Astrocyte (in vitro differentiated cells and primary cell): ENCODE measurements at regions not wholly inside any gene's neighbourhood (a gene's known extent, or its start where the extent isn't known, plus 50 kb on each side); places are given as distances from the start of the nearest gene placed in this dataset.

Experiments used
- DNase-seq: peaks from one replicate; pipeline ENCODE4 v3.0.0-alpha.2; 2010; ENCODE audit warnings: low read depth
- FAIRE-seq: peaks from 2 replicates; lab custom pipeline; 2011; peaks lifted over from hg19 to GRCh38; lab: Jason Lieb, UNC
- H2AFZ ChIP-seq: 2 replicates; pipeline ENCODE4 v1.6.0; 2012; ENCODE audit warnings: low read depth, low read length, inconsistent platforms
- H3K27ac ChIP-seq: 2 replicates; pipeline ENCODE4 v1.5.1; 2011; ENCODE audit warnings: low read depth, low read length, inconsistent platforms
- H3K27me3 ChIP-seq: 2 replicates; pipeline ENCODE4 v1.6.0; 2011; ENCODE audit warnings: low read length, inconsistent platforms; ENCODE audit not compliant: insufficient read depth
- H3K36me3 ChIP-seq: 2 replicates; pipeline ENCODE4 v1.5.1; 2011; ENCODE audit warnings: low read length, inconsistent platforms; ENCODE audit not compliant: insufficient read depth
- H3K4me1 ChIP-seq: 2 replicates; pipeline ENCODE4 v1.5.1; 2011; ENCODE audit warnings: low read length, inconsistent platforms; ENCODE audit not compliant: insufficient read depth
- H3K4me2 ChIP-seq: 2 replicates; pipeline ENCODE4 v1.6.0; 2012; ENCODE audit warnings: low read length, inconsistent platforms
- H3K4me3 ChIP-seq: 2 replicates; pipeline ENCODE4 v1.5.1; 2011; ENCODE audit warnings: low read depth, mild to moderate bottlenecking, low read length, inconsistent platforms; ENCODE audit not compliant: insufficient read depth
- H3K79me2 ChIP-seq: 2 replicates; pipeline ENCODE4 v1.6.0; 2012; ENCODE audit warnings: mild to moderate bottlenecking, low read length, inconsistent platforms; ENCODE audit not compliant: insufficient read depth
- H3K9ac ChIP-seq: 2 replicates; pipeline ENCODE4 v1.6.0; 2012; ENCODE audit warnings: mild to moderate bottlenecking, low read length, inconsistent platforms
- H3K9me3 ChIP-seq: 2 replicates; pipeline ENCODE4 v1.5.1; 2012; ENCODE audit warnings: low read depth, mild to moderate bottlenecking, low read length, inconsistent platforms; ENCODE audit not compliant: insufficient read depth
- H4K20me1 ChIP-seq: 2 replicates; pipeline ENCODE4 v1.6.0; 2012; ENCODE audit warnings: low read length, inconsistent platforms; ENCODE audit not compliant: insufficient read depth
- H3K27ac Mint-ChIP-seq: one replicate; pipeline ENCODE4 v1.8.0; 2021; ENCODE audit warnings: mild to moderate bottlenecking, mixed read lengths; ENCODE audit not compliant: unreplicated experiment
- H3K27me3 Mint-ChIP-seq: one replicate; pipeline ENCODE4 v1.8.0; 2021; ENCODE audit warnings: low read depth, mixed read lengths; ENCODE audit not compliant: unreplicated experiment
- H3K36me3 Mint-ChIP-seq: one replicate; pipeline ENCODE4 v1.8.0; 2021; ENCODE audit warnings: low read depth, mixed read lengths; ENCODE audit not compliant: unreplicated experiment
- H3K4me1 Mint-ChIP-seq: one replicate; pipeline ENCODE4 v1.8.0; 2021; ENCODE audit warnings: low read depth, mixed read lengths; ENCODE audit not compliant: unreplicated experiment
- H3K4me3 Mint-ChIP-seq: one replicate; pipeline ENCODE4 v1.8.0; 2021; ENCODE audit warnings: mild to moderate bottlenecking, moderate library complexity, mixed read lengths; ENCODE audit not compliant: unreplicated experiment
- H3K9me3 Mint-ChIP-seq: one replicate; pipeline ENCODE4 v1.8.0; 2021; ENCODE audit warnings: mild to moderate bottlenecking, mixed read lengths; ENCODE audit not compliant: unreplicated experiment
- CTCF ChIP-seq: IDR thresholded peaks from 2 replicates; pipeline ENCODE4 v1.5.1; 2011; ENCODE audit warnings: low read depth, mild to moderate bottlenecking, inconsistent platforms, low read length, moderate library complexity; ENCODE audit not compliant: insufficient read depth
- EZH2 ChIP-seq: IDR thresholded peaks from 2 replicates; pipeline ENCODE4 v1.6.1; 2012; ENCODE audit warnings: mild to moderate bottlenecking, low read length, inconsistent platforms; ENCODE audit not compliant: insufficient read depth

- H3K27ac ChIP-seq: no peak overlapping the region
- no peaks in the 10 kb centered on the region for H4K20me1 ChIP-seq
- Mint-ChIP-seq H3K27me3 (no peaks in the 10 kb centered on the region), H3K9me3 (no peaks in the 10 kb centered on the region), H3K4me1 (no peaks in the 10 kb centered on the region), H3K36me3 (no peaks in the 10 kb centered on the region), H3K4me3 (no peak overlapping the region), H3K27ac (no peak overlapping the region)
- H3K27me3 ChIP-seq: no peaks in the 10 kb centered on the region
- H3K9ac ChIP-seq: no peak overlapping the region
- no peak overlapping the region for H3K4me2 ChIP-seq
- no peaks in the 10 kb centered on the region for H3K36me3 ChIP-seq
- no peak overlapping the region for H2AFZ ChIP-seq
- H3K4me3 ChIP-seq: no peak overlapping the region
- no peak for DNase-seq
- no peak for FAIRE-seq
- H3K9me3 ChIP-seq: no peaks in the 10 kb centered on the region
- H3K4me1 ChIP-seq: no peaks in the 10 kb centered on the region
- H3K79me2 ChIP-seq: no peaks in the 10 kb centered on the region
- TF ChIP-seq EZH2: no peak
- no peak for TF ChIP-seq CTCF
Observed at GRCh38 chr14:22210026-22210425, 379.0 kb downstream of the DAD1 start.

GRCh38 chr14:22203036-22203435, 386.0 kb downstream of the DAD1 start:
- Histone ChIP-seq H3K27me3 (no peaks in the 10 kb centered on the region), H3K4me3 (no peak overlapping the region), H3K36me3 (no peaks in the 10 kb centered on the region), H3K27ac (no peak overlapping the region), H3K9ac (no peak overlapping the region), H3K79me2 (no peaks in the 10 kb centered on the region), H2AFZ (no peak overlapping the region), H4K20me1 (no peaks in the 10 kb centered on the region), H3K9me3 (peaks cover 4% of the 10 kb centered on the region), H3K4me1 (no peaks in the 10 kb centered on the region), H3K4me2 (no peak overlapping the region)
- Mint-ChIP-seq H3K27me3 (no peaks in the 10 kb centered on the region), H3K36me3 (peaks cover 2% of the 10 kb centered on the region), H3K4me3 (no peak overlapping the region), H3K27ac (no peak overlapping the region), H3K9me3 (peaks cover 9% of the 10 kb centered on the region), H3K4me1 (no peaks in the 10 kb centered on the region)
- FAIRE-seq (no peak), DNase-seq (no peak)
- TF ChIP-seq EZH2: no peak
- no peak for TF ChIP-seq CTCF

GRCh38 chr14:22202313-22202712, 386.7 kb downstream of the DAD1 start:
- no peaks in the 10 kb centered on the region for H4K20me1 ChIP-seq
- H3K4me1 ChIP-seq: no peaks in the 10 kb centered on the region
- H3K4me3 Mint-ChIP-seq: no peak overlapping the region
- H3K79me2 ChIP-seq: no peaks in the 10 kb centered on the region
- FAIRE-seq: no peak
- H3K4me3 ChIP-seq: no peak overlapping the region
- no peak overlapping the region for H3K9ac ChIP-seq
- no peak for DNase-seq
- H3K4me1 Mint-ChIP-seq: no peaks in the 10 kb centered on the region
- H3K27me3 ChIP-seq: no peaks in the 10 kb centered on the region
- H3K36me3 Mint-ChIP-seq: peaks cover 2% of the 10 kb centered on the region
- no peaks in the 10 kb centered on the region for H3K27me3 Mint-ChIP-seq
- peaks cover 4% of the 10 kb centered on the region for H3K9me3 ChIP-seq
- H3K9me3 Mint-ChIP-seq: peaks cover 14% of the 10 kb centered on the region
- H2AFZ ChIP-seq: no peak overlapping the region
- no peak overlapping the region for H3K4me2 ChIP-seq
- TF ChIP-seq EZH2: no peak
- TF ChIP-seq CTCF: no peak
- no peak overlapping the region for H3K27ac ChIP-seq
- H3K27ac Mint-ChIP-seq: no peak overlapping the region
- no peaks in the 10 kb centered on the region for H3K36me3 ChIP-seq
